ENCODE measurements at regions not wholly inside any gene's neighbourhood (a gene's known extent, or its start where the extent isn't known, plus 50 kb on each side); places are given as distances from the start of the nearest gene placed in this dataset.

- TF ChIP-seq EZH2 (IDR thresholded peaks at IDR 0.05; ENCODE audit: borderline replicate concordance, insufficient read depth, low read depth, low read length, poor library complexity, severe bottlenecking) (no peak), CTCF (IDR thresholded peaks at IDR 0.05) (no peak)
- ChIA-PET CTCF (no interaction called here), POLR2A (no interaction called here)
- no peak overlapping the region for H3K4me3 Mint-ChIP-seq
- no peaks in the 10 kb centered on the region for H3K4me1 Mint-ChIP-seq
- Histone ChIP-seq H3K27me3 (replicated peaks in 1 of 4; ENCODE audit: control extremely low read depth in 1 of 4, control insufficient read depth in 3 of 4, insufficient read depth in 4 of 4, low read length in 3 of 4) (peaks cover 0 to 2% (median 0%) of the 10 kb centered on the region in 4 experiments), H3K36me3 (replicated peaks in 1 of 2; ENCODE audit: control extremely low read depth in 1 of 2, control insufficient read depth in 1 of 2, extremely low read depth in 1 of 2, insufficient read depth in 2 of 2, low read length in 1 of 2) (no peaks in the 10 kb centered on the region), H2AFZ (ENCODE audit: insufficient read depth, low read depth, low read length, poor library complexity, severe bottlenecking) (no peak overlapping the region), H3K9me3 (ENCODE audit: control extremely low read depth in 1 of 3, control insufficient read depth in 2 of 3, insufficient read depth in 1 of 3, low read length in 2 of 3) (peaks cover 4 to 7% (median 7%) of the 10 kb centered on the region in 3 donors), H4K20me1 (ENCODE audit: control insufficient read depth, insufficient read depth, low read length, poor library complexity, severe bottlenecking) (no peaks in the 10 kb centered on the region), H3K79me2 (ENCODE audit: control insufficient read depth, insufficient read depth, low read length) (no peaks in the 10 kb centered on the region), H3K27ac (ENCODE audit: low read length in 2 of 2) (no peak overlapping the region), H3K4me2 (replicated peaks; ENCODE audit: low read depth, low read length, poor library complexity, severe bottlenecking) (no peak overlapping the region), H3K4me1 (ENCODE audit: control insufficient read depth in 2 of 2, insufficient read depth in 2 of 2, low read length in 2 of 2) (no peaks in the 10 kb centered on the region), H3K9ac (ENCODE audit: low read length) (no peak overlapping the region), H3K4me3 (ENCODE audit: control extremely low read depth in 1 of 5, extremely low read depth in 1 of 5, insufficient read depth in 1 of 5, low read depth in 2 of 5, low read length in 4 of 5) (no peak overlapping the region)
- no peak for ATAC-seq (ENCODE audit: low read depth)
- H3K27me3 Mint-ChIP-seq = peaks cover 7% of the 10 kb centered on the region
- peaks cover 11% of the 10 kb centered on the region for H3K9me3 Mint-ChIP-seq (ENCODE audit: insufficient read depth)
- intact Hi-C loops (cut with micrococcal nuclease) = no loop called here
- H3K27ac Mint-ChIP-seq = no peak overlapping the region
- no peak for DNase-seq
Measured at GRCh38 chr22:27349456-27349855, 452.1 kb downstream of the MN1 start.

- no peak for ATAC-seq (ENCODE audit: low read depth)
- TF ChIP-seq EZH2 (IDR thresholded peaks at IDR 0.05; ENCODE audit: borderline replicate concordance, insufficient read depth, low read depth, low read length, poor library complexity, severe bottlenecking) (no peak), CTCF (IDR thresholded peaks at IDR 0.05) (no peak)
- no peak for DNase-seq
- H3K4me1 Mint-ChIP-seq = no peaks in the 10 kb centered on the region
- peaks cover 11% of the 10 kb centered on the region for H3K9me3 Mint-ChIP-seq (ENCODE audit: insufficient read depth)
- H4K20me1 ChIP-seq (ENCODE audit: control insufficient read depth, insufficient read depth, low read length, poor library complexity, severe bottlenecking) = no peaks in the 10 kb centered on the region
- CTCF ChIA-PET = no interaction called here
- H3K36me3 ChIP-seq (replicated peaks in 1 of 2; ENCODE audit: control extremely low read depth in 1 of 2, control insufficient read depth in 1 of 2, extremely low read depth in 1 of 2, insufficient read depth in 2 of 2, low read length in 1 of 2) = no peaks in the 10 kb centered on the region
- peaks cover 0 to 2% (median 0%) of the 10 kb centered on the region in 4 experiments for H3K27me3 ChIP-seq (replicated peaks in 1 of 4; ENCODE audit: control extremely low read depth in 1 of 4, control insufficient read depth in 3 of 4, insufficient read depth in 4 of 4, low read length in 3 of 4)
- no peak overlapping the region for H3K4me3 ChIP-seq (ENCODE audit: control extremely low read depth in 1 of 5, extremely low read depth in 1 of 5, insufficient read depth in 1 of 5, low read depth in 2 of 5, low read length in 4 of 5)
- H3K27ac ChIP-seq (ENCODE audit: low read length in 2 of 2) = no peak overlapping the region
- POLR2A ChIA-PET = no interaction called here
- no peak overlapping the region for H3K9ac ChIP-seq (ENCODE audit: low read length)
- no peaks in the 10 kb centered on the region for H3K4me1 ChIP-seq (ENCODE audit: control insufficient read depth in 2 of 2, insufficient read depth in 2 of 2, low read length in 2 of 2)
- H2AFZ ChIP-seq (ENCODE audit: insufficient read depth, low read depth, low read length, poor library complexity, severe bottlenecking) = no peak overlapping the region
- intact Hi-C loops (cut with micrococcal nuclease) = no loop called here
- H3K4me3 Mint-ChIP-seq = no peak overlapping the region
- no peaks in the 10 kb centered on the region for H3K79me2 ChIP-seq (ENCODE audit: control insufficient read depth, insufficient read depth, low read length)
- H3K4me2 ChIP-seq (replicated peaks; ENCODE audit: low read depth, low read length, poor library complexity, severe bottlenecking) = no peak overlapping the region
- H3K27me3 Mint-ChIP-seq = peaks cover 8% of the 10 kb centered on the region
- no peak overlapping the region for H3K27ac Mint-ChIP-seq
- peaks cover 4 to 10% (median 7%) of the 10 kb centered on the region in 3 donors for H3K9me3 ChIP-seq (ENCODE audit: control extremely low read depth in 1 of 3, control insufficient read depth in 2 of 3, insufficient read depth in 1 of 3, low read length in 2 of 3)
Measured at GRCh38 chr22:27350306-27350705, 451.2 kb downstream of the MN1 start.
